ENCODE measurements at regions not wholly inside any gene's neighbourhood (a gene's known extent, or its start where the extent isn't known, plus 50 kb on each side); places are given as distances from the start of the nearest gene placed in this dataset.

GRCh38 chr7:156560696-156561095, 79.9 kb upstream of the RNF32 start:
- H3K4me2 ChIP-seq (ENCODE audit: unreplicated experiment): no peak overlapping the region
- no peaks in the 10 kb centered on the region for H3K9me3 ChIP-seq (ENCODE audit: low read depth)
- no peaks in the 10 kb centered on the region for H3K9me2 ChIP-seq (ENCODE audit: insufficient read depth)
- TF ChIP-seq EZH2 (IDR thresholded peaks at IDR 0.05; ENCODE audit: insufficient read depth, poor library complexity, severe bottlenecking) (no peak), EZH2phosphoT487 (IDR thresholded peaks at IDR 0.05; ENCODE audit: insufficient read depth, low read depth) (no peak)
- H3K79me2 ChIP-seq (ENCODE audit: insufficient read depth): no peaks in the 10 kb centered on the region
- in situ Hi-C loops (cut with MboI): no loop called here
- no peaks in the 10 kb centered on the region for H4K20me1 ChIP-seq (ENCODE audit: insufficient read depth)
- no peak for DNase-seq
- 14 to 16% methylated on average over 4 to 6 of the region's 6 CpGs for WGBS, 2 experiments (ENCODE audit: low coverage in 1 of 2, low lambda C conversion rate in 2 of 2, missing lambda C conversion rate in 2 of 2)
- no peaks in the 10 kb centered on the region for H3K36me3 ChIP-seq (ENCODE audit: low read depth)
- H3K27ac ChIP-seq: no peak overlapping the region
- no peaks in the 10 kb centered on the region for H3K27me3 ChIP-seq (replicated peaks; ENCODE audit: insufficient read depth)
- no peak overlapping the region for H3K9ac ChIP-seq
- no peak overlapping the region for H2AFZ ChIP-seq
- no peak overlapping the region for H3K4me3 ChIP-seq
- H3K4me1 ChIP-seq (ENCODE audit: insufficient read depth): no peaks in the 10 kb centered on the region
- H3F3A ChIP-seq (ENCODE audit: insufficient read depth): no peaks in the 10 kb centered on the region

DNA sequence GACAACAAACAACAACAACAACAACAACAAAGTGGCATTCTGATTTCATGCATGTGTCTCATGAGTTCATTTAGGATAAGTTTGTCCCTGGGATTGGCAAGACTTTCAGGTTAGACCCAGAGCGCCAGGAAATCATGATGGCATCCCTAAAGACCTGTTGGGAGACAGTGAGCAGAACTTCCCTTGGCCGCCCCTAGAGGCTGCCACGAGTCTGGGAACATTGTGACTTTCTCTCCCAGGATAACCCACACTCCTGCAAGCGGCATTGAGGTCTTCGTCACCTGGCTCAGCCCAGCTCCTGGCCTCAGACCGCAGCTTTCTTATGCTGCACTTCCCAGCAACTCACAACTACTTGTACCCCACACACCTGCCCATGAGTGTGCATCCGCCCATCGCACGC, 80.5 kb upstream of the RNF32 start:
- WGBS, 2 experiments (ENCODE audit: low coverage in 1 of 2, low lambda C conversion rate in 2 of 2, missing lambda C conversion rate in 2 of 2): 37 to 43% methylated on average over 9 of the region's 9 CpGs
- in situ Hi-C loops (cut with MboI): no loop called here
- Histone ChIP-seq H3K79me2 (ENCODE audit: insufficient read depth) (no peaks in the 10 kb centered on the region), H3K4me1 (ENCODE audit: insufficient read depth) (no peaks in the 10 kb centered on the region), H4K20me1 (ENCODE audit: insufficient read depth) (no peaks in the 10 kb centered on the region), H3K9me3 (ENCODE audit: low read depth) (no peaks in the 10 kb centered on the region), H3K27me3 (replicated peaks; ENCODE audit: insufficient read depth) (no peaks in the 10 kb centered on the region), H3K36me3 (ENCODE audit: low read depth) (no peaks in the 10 kb centered on the region), H3K4me3 (no peak overlapping the region), H3K9me2 (ENCODE audit: insufficient read depth) (no peaks in the 10 kb centered on the region), H2AFZ (no peak overlapping the region), H3K9ac (no peak overlapping the region), H3K4me2 (ENCODE audit: unreplicated experiment) (no peak overlapping the region), H3K27ac (no peak overlapping the region), H3F3A (ENCODE audit: insufficient read depth) (no peaks in the 10 kb centered on the region)
- TF ChIP-seq EZH2 (IDR thresholded peaks at IDR 0.05; ENCODE audit: insufficient read depth, poor library complexity, severe bottlenecking) (no peak), EZH2phosphoT487 (IDR thresholded peaks at IDR 0.05; ENCODE audit: insufficient read depth, low read depth) (no peak)
- no peak for DNase-seq

DNA sequence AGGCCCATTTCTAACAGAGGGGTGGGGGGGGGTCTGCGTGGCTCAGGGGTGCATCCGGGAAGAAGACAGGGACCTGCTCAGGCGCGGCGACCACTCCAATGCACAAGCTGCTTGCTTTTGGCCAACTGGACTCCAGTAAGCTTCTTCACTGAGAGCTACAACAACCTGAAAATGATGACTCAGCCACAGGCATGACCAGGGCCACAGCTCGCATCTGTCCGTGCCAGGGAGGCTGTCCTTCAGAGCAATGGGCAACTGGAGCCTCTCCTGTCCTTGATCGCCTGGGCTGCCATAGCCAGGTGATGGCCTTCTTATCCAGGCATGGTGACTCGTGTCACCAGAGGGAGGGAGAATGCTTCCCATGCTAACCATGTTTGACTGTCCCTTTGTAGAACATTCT, 81.6 kb upstream of the RNF32 start:
- in situ Hi-C loops (cut with MboI): no loop called here
- Histone ChIP-seq H3K9me3 (ENCODE audit: low read depth) (no peaks in the 10 kb centered on the region), H3K9me2 (ENCODE audit: insufficient read depth) (no peaks in the 10 kb centered on the region), H3K9ac (no peak overlapping the region), H3K4me3 (no peak overlapping the region), H3F3A (ENCODE audit: insufficient read depth) (no peaks in the 10 kb centered on the region), H3K4me2 (ENCODE audit: unreplicated experiment) (no peak overlapping the region), H3K27ac (no peak overlapping the region), H3K27me3 (replicated peaks; ENCODE audit: insufficient read depth) (no peaks in the 10 kb centered on the region), H3K4me1 (ENCODE audit: insufficient read depth) (no peaks in the 10 kb centered on the region), H3K79me2 (ENCODE audit: insufficient read depth) (no peaks in the 10 kb centered on the region), H4K20me1 (ENCODE audit: insufficient read depth) (no peaks in the 10 kb centered on the region), H2AFZ (no peak overlapping the region), H3K36me3 (ENCODE audit: low read depth) (no peaks in the 10 kb centered on the region)
- TF ChIP-seq EZH2 (IDR thresholded peaks at IDR 0.05; ENCODE audit: insufficient read depth, poor library complexity, severe bottlenecking): no peak
- TF ChIP-seq EZH2phosphoT487 (IDR thresholded peaks at IDR 0.05; ENCODE audit: insufficient read depth, low read depth): no peak
- 46 to 50% methylated on average over 8 to 9 of the region's 9 CpGs for WGBS, 2 experiments (ENCODE audit: low coverage in 1 of 2, low lambda C conversion rate in 2 of 2, missing lambda C conversion rate in 2 of 2)
- DNase-seq: no peak

DNA sequence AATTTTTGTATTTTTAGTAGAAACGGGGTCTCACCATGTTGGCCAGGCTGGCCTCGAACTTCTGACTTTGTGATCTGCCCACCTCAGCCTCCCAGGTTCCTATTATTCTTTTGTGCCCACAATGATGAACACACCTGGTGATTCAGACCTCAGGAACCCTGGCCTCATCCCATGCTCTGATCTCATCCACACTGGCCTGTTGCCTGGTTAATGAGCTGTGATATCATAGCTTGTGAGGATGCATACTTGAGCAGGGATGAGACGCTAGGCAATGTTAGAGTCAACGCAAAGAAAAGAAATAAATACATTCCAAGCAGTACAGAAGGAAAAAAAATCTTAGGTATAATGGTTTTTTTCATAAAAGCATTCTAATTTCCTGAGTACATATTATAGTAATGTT, 82.4 kb upstream of the RNF32 start:
- Histone ChIP-seq H3K79me2 (ENCODE audit: insufficient read depth) (no peaks in the 10 kb centered on the region), H4K20me1 (ENCODE audit: insufficient read depth) (no peaks in the 10 kb centered on the region), H3K4me1 (ENCODE audit: insufficient read depth) (no peaks in the 10 kb centered on the region), H3K9me2 (ENCODE audit: insufficient read depth) (no peaks in the 10 kb centered on the region), H3K36me3 (ENCODE audit: low read depth) (no peaks in the 10 kb centered on the region), H3K9ac (no peak overlapping the region), H3K27me3 (replicated peaks; ENCODE audit: insufficient read depth) (no peaks in the 10 kb centered on the region), H3F3A (ENCODE audit: insufficient read depth) (no peaks in the 10 kb centered on the region), H3K9me3 (ENCODE audit: low read depth) (no peaks in the 10 kb centered on the region), H3K27ac (no peak overlapping the region), H2AFZ (no peak overlapping the region), H3K4me2 (ENCODE audit: unreplicated experiment) (no peak overlapping the region), H3K4me3 (no peak overlapping the region)
- 30 to 36% methylated on average over 3 to 4 of the region's 4 CpGs for WGBS, 2 experiments (ENCODE audit: low coverage in 1 of 2, low lambda C conversion rate in 2 of 2, missing lambda C conversion rate in 2 of 2)
- in situ Hi-C loops (cut with MboI): no loop called here
- TF ChIP-seq EZH2phosphoT487 (IDR thresholded peaks at IDR 0.05; ENCODE audit: insufficient read depth, low read depth) (no peak), EZH2 (IDR thresholded peaks at IDR 0.05; ENCODE audit: insufficient read depth, poor library complexity, severe bottlenecking) (no peak)
- DNase-seq: peak; percentile 61

DNA sequence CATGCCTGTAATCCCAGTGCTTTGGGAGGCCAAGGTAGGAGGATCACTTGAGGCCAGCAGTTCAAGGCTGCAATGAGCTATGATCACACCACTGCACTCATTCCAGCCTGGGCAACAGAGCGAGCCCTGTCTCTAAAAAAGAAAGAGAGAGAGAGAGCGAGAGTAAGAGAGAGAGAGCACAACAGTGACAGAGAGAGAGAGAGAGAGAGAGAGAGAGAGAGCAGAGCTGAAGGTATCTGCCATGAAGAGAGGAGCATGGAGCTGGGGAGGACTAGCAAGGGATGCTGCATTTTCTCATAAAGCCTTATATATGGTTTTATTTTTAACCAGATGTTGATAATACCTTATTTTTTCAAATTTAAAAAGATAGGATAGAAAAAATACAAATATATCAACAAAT, 84.5 kb upstream of the RNF32 start:
- no peaks in the 10 kb centered on the region for H3F3A ChIP-seq (ENCODE audit: insufficient read depth)
- TF ChIP-seq EZH2 (IDR thresholded peaks at IDR 0.05; ENCODE audit: insufficient read depth, poor library complexity, severe bottlenecking): no peak
- TF ChIP-seq EZH2phosphoT487 (IDR thresholded peaks at IDR 0.05; ENCODE audit: insufficient read depth, low read depth): no peak
- no peak overlapping the region for H3K9ac ChIP-seq
- H3K27me3 ChIP-seq (replicated peaks; ENCODE audit: insufficient read depth): no peaks in the 10 kb centered on the region
- WGBS, 2 experiments (ENCODE audit: low coverage in 1 of 2, low lambda C conversion rate in 2 of 2, missing lambda C conversion rate in 2 of 2): 0 to 6% methylated on average over 1 to 2 of the region's 2 CpGs
- no peak overlapping the region for H3K4me3 ChIP-seq
- H3K4me1 ChIP-seq (ENCODE audit: insufficient read depth): no peaks in the 10 kb centered on the region
- no peak overlapping the region for H3K4me2 ChIP-seq (ENCODE audit: unreplicated experiment)
- H3K79me2 ChIP-seq (ENCODE audit: insufficient read depth): no peaks in the 10 kb centered on the region
- no peaks in the 10 kb centered on the region for H3K9me2 ChIP-seq (ENCODE audit: insufficient read depth)
- no peak overlapping the region for H3K27ac ChIP-seq
- no peaks in the 10 kb centered on the region for H4K20me1 ChIP-seq (ENCODE audit: insufficient read depth)
- no peaks in the 10 kb centered on the region for H3K36me3 ChIP-seq (ENCODE audit: low read depth)
- in situ Hi-C loops (cut with MboI): no loop called here
- H3K9me3 ChIP-seq (ENCODE audit: low read depth): no peaks in the 10 kb centered on the region
- no peak overlapping the region for H2AFZ ChIP-seq
- DNase-seq: no peak

Data from GM23248 (cell line).